IPS DF 4.7 (cell line): ENCODE measurements at regions not wholly inside any gene's neighbourhood (a gene's known extent, or its start where the extent isn't known, plus 50 kb on each side); places are given as distances from the start of the nearest gene placed in this dataset.

ENCODE experiments used
- DNase-seq: peaks from one replicate; pipeline ENCODE4 v3.0.0-alpha.2; 2013; ENCODE audit warnings: low spot score; ENCODE audit errors: extremely low read depth

DNA sequence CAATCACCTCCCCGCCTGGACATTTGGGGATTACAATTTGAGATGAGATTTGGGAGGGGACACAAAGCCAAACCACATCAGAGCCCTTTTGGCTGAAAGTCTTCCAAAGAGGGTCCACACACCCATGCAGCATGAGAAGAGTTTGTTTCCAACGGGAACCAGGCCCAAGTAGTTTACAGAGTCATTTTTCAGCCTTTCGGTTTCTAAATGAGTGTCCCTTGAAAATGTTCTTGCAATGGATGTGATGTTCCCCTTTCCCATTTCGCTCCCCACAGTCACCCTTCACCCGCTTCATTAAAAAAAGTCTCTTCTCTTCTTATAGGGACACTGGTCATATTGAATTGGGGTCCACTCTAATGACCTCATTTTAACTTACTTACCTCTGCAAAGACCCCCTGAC, 157.4 kb downstream of the ARL4C start:
- DNase-seq = no peak

GRCh38 chr2:234339011-234339410, 157.9 kb downstream of the ARL4C start:
- no peak for DNase-seq

DNA sequence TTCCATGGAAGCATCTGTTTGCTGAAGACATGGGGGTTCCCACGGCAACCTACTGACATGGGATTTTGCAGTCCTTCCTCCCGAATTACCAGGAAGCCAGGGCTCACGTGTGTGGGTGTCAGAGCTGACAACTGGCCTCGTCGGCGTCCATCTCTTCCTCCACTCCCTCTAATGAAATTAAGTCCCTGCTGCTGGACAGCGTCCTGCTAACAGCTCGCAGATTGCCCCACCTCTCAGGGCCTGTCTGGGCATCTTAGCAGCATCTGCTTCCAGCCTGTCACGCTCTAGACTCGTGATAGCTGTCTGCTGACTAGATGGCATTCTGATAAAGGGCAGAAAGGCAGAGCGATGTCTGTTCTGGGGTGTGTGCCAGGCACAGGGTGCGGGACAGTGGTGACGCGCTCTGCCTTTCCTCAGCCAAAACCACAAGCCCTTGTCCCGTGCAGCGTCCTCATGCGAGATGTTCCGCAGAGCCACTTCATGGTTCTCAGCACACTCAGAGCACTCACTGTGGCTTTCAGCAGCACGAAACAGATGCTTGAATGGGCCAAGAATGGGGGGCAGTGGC, 161.1 kb downstream of the ARL4C start:
- DNase-seq = no peak

GRCh38 chr2:234334756-234335155, 162.1 kb downstream of the ARL4C start:
- DNase-seq = no peak

DNA sequence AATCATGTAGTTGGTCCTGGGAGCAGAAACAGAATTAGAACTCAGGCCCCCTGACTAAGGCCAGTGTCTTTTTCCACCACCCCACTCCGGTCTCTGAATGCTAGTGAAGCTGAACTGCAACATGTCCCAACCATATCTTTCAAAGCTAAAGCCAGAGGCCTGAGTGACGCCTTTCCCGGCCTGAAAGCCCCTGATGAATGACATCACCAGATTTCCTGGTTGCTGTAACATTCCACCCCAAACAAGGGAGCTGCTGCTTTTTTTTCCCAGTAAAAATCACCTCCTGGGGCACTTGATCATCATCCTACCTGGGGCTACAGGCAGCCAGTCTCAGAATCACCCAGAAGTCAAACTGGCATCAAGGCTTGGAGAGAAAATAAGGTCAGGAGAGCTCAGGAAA, 162.7 kb downstream of the ARL4C start:
- no peak for DNase-seq

DNA sequence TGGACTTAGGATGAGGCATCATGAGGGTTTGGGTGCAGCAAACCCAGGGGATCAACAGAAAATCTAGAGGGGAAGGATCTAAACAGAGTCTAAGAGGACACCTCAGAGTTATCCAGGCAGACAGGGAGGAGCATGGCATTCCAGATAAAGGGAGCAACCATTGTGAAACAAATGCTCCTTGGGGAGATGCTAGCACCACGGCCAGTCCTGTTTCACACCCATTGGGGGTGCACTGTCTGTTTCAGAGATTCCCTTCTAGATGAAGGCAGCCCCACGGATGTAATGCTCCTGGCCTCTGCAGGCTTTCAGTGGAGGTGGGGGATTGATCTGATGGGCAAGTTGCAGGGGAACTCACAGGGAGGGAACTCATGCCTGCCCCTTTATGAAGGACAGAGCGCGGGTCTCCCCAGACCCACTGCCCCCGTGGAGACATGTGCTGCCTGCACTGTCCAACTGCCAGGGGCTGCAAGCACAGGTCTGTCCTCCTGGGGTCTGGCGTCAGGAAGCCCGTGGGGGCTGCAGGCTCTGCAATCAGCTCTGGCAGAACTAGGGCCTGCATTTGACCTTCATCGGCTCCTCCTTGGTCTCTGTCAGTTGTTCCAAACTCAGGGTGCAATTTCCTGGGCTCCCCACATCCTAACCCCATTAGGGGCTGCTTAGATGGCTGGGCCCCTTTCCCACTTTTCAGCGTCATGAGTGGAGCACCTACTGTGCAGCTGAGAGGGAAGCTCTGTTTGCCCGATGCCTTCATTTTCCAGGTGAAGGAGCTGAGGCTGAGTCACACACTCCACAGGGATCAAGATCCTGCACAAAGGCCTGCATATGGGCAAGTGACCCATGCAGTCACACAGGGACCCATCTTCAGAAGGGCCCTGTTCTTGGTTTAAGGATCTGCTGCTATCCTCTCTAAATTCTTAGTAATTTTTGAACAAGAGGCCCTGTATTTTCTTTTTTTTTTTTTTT, 163.4 kb downstream of the ARL4C start:
- DNase-seq = no peak

GRCh38 chr2:234331966-234332365, 164.9 kb downstream of the ARL4C start:
- DNase-seq = no peak

GRCh38 chr2:234331566-234331965, 165.3 kb downstream of the ARL4C start:
- no peak for DNase-seq

DNA sequence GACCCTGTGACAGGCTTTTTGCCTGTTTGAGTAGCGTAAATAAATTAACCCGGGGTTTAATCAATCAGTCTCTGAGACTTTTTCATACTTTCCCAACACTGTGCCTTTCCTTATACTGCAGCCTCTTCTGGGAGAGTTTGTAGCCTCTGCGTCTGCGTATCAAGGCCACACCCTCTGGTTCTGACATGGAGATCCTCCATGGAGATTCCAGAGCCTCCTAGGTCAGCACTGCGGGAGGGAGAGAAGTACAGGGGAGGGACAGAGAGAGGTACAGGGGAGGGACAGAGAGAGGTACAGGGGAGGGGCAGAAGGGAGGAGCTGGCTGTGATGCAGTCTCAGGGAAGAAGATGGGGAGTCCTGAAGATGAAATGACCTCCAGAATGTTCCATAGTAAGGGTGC, 166.0 kb downstream of the ARL4C start:
- no peak for DNase-seq

GRCh38 chr2:234329202-234329960, 167.5 kb downstream of the ARL4C start:
- DNase-seq = no peak

- no peak for DNase-seq
Observed at GRCh38 chr2:234328444-234328990, 168.4 kb downstream of the ARL4C start.

GRCh38 chr2:234326694-234327093, 170.2 kb downstream of the ARL4C start:
- no peak for DNase-seq

DNA sequence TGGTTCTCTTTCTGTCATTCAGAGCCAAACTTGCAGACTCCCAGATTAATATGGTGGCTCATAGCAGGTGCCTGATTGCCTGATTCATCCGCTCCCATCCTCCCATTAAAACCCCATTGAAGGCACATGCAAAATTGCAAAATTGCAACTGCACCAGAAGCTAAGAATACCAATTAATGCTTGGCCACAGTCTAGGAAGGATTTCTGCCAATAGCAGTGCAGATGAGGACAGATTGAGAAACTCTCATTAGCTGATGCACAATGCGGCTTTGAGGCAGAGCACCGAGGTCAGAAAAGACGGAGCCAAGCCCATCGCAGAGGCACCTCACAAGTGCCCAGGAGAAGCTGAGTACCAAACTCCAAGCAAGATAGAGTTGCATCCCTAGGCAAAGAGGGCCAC, 172.8 kb downstream of the ARL4C start:
- DNase-seq = no peak

- no peak for DNase-seq
Observed at GRCh38 chr2:234322766-234323465, 174.0 kb downstream of the ARL4C start.

GRCh38 chr2:234320066-234320465, 176.8 kb downstream of the ARL4C start:
- DNase-seq = no peak

DNA sequence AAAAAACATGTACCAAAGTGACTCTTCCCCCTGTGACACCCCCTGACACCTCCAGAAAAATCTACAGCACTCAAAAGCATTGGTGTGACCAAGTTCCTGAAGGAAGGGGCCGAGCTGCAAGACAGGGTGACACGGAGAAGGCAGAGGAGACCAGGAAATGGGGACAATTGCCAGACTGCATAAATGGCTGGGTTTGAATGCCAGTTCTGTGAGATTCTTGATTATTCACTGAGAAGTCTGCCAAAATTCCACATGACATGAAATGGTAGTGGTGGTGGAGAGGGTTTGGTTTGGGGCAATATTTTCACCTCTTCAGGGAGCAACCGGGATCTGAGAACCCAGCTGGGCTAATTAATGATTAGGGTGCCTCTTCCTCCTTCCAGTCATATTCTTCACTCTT, 178.5 kb downstream of the ARL4C start:
- no peak for DNase-seq

DNA sequence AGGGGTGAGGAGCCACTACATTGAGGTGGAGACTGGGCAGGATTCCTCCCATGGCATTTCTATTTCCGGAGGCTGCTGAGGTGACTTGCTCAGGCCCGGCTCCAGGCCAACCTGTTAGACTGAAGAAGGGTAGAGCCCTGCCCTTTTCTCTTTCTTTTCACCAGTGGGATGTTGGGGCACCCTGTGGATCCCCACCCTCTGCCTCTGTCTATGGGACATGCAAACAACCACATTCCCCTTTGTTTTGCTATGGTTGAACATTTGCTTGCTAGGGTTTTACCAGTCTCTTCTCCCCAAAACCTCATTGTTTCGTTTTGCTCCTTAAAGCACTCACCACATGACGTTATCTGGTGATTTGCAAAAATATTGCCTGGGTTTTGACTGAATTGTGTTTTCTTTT, 183.3 kb downstream of the ARL4C start:
- DNase-seq = no peak

DNA sequence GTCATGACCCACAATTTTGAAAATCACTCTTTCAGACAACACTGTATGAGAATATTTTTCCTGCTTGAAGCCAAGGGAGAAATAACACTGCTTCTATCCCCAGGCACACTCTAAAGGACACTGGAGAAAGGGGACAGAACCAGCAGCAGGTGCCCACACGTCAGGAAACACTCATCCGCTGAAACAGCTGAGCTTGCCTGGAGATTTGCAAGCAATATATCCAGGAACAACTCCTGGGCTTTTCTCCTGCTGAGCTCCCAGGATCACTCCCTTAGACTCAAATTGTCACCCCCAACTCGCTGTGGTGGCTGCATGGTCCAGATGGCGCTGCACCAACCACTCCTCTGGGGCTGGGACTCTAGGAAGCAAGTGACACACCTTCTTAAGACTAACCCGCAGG, 186.7 kb downstream of the ARL4C start:
- no peak for DNase-seq

DNA sequence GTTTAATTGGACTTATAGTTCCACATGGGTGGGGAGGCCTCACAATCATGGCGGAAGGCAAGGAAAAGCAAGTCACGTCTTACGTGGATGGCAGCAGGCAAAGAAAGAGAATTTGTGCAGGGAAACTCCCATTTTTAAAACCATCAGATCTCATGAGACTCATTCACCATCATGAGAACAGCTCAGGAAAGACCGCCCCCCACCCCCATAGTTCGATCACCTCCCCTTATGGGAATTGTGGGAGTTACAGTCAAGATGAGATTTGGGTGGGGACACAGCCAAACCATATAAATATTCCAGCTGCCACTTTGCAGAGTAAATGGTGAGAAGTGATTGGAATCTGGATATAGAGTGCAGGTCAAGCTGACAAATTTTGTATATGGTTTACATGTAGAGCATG, 187.4 kb downstream of the ARL4C start:
- DNase-seq = no peak

DNA sequence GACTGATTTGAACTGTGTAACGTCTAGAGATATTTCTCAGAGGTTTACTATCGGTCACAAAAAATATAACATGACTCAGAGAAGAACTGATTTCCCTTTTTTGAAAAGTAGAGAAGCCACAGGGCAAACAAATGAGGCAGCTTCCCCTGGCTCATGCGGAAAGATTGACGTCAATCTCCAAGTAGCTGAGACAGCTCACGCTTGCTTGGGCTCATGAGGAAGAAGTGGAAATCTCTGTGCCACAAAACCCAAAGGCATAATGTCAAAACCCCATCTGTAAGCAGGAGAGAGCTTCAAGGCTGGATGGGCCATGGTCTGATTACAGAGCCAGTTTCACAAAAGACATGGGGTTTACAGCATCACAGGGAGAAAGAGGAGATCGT, 188.1 kb downstream of the ARL4C start:
- no peak for DNase-seq

DNA sequence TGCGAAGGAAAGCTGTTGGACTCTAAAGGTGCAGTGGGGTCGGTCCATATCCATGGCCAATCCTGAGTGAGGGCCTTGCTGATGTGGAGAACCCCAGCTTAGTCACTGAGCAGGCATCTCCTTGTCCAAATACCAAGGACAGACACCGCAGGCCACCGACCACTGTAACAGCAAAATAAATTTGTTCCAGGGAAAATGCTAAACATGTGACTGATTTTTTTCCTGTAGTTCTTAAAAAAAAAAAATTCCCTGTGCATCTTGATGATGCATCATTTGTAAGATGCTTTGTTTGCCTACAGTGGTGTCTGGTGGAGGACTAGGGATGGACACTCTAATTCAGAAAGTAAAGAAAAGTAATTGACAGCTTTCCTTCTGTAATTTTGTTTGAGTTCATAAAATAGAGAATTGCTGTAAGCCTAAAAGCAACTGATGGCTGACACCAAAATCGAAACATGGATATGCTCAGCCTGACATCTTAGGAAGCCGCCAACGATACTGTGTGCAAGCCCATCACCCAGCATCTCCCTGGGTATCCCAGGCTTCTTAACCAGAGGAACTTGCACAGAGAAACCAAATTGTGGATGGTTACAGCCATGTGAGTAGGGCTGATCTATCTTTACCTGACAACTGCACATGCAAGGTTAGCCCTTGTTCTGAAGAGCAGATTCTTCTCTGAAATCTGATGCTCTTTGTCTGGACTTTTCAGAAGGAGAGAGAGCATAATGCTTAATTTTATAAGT, 188.6 kb downstream of the ARL4C start:
- no peak for DNase-seq
